IPS DF 19.7 (cell line): ENCODE measurements at regions not wholly inside any gene's neighbourhood (a gene's known extent, or its start where the extent isn't known, plus 50 kb on each side); places are given as distances from the start of the nearest gene placed in this dataset.
"Not testable (repeated sequence)": the region's sequence is repeated elsewhere in the genome, so short reads cannot be mapped to it uniquely, and the experiment has no call there.

ENCODE experiments used
- DNase-seq: peaks from one replicate; pipeline ENCODE4 v3.0.0-alpha.2; 2013; ENCODE audit warnings: low read depth, low spot score

GRCh38 chr10:28444031-28444430, 88.9 kb upstream of the WAC start:
- no peak for DNase-seq

- no peak for DNase-seq
Measured at GRCh38 chr10:28445516-28445915, 87.4 kb upstream of the WAC start.

GRCh38 chr10:28449382-28449781, 83.5 kb upstream of the WAC start:
- no peak for DNase-seq

- no peak for DNase-seq
Measured at GRCh38 chr10:28449926-28450325, 83.0 kb upstream of the WAC start.

- no peak for DNase-seq
Measured at GRCh38 chr10:28453926-28454325, 79.0 kb upstream of the WAC start.

GRCh38 chr10:28457110-28457509, 75.8 kb upstream of the WAC start:
- no peak for DNase-seq

GRCh38 chr10:28457873-28458272, 75.0 kb upstream of the WAC start:
- DNase-seq: not testable (repeated sequence)

- peak; percentile 63 for DNase-seq
Measured at GRCh38 chr10:28459453-28460144, 73.3 kb upstream of the WAC start.

GRCh38 chr10:28463141-28463540, 69.8 kb upstream of the WAC start:
- no peak for DNase-seq

GRCh38 chr10:28463676-28464395, 69.1 kb upstream of the WAC start:
- no peak for DNase-seq

- no peak for DNase-seq
Measured at GRCh38 chr10:28467615-28468014, 65.3 kb upstream of the WAC start.

GRCh38 chr10:28468707-28469483, 64.0 kb upstream of the WAC start:
- no peak for DNase-seq

- no peak for DNase-seq
Measured at GRCh38 chr10:28470873-28471651, 61.9 kb upstream of the WAC start.

GRCh38 chr10:28471652-28472050, 61.3 kb upstream of the WAC start:
- DNase-seq: no peak

- no peak for DNase-seq
Measured at GRCh38 chr10:28478646-28479045, 54.3 kb upstream of the WAC start.

- no peak for DNase-seq
Measured at GRCh38 chr10:28479425-28479865, 53.5 kb upstream of the WAC start.

- DNase-seq: no peak
Measured at GRCh38 chr10:28479927-28480627, 52.8 kb upstream of the WAC start.

GRCh38 chr10:28480628-28480965, 52.3 kb upstream of the WAC start:
- DNase-seq: no peak

- DNase-seq: not testable (repeated sequence)
Measured at GRCh38 chr10:28481346-28481745, 51.6 kb upstream of the WAC start.

GRCh38 chr10:28481968-28482367, 51.0 kb upstream of the WAC start:
- DNase-seq: no peak
